Activated CD4-positive, alpha-beta T cell treated with anti-CD3 and anti-CD28 coated beads for 48 hours (primary cell): ENCODE measurements at regions not wholly inside any gene's neighbourhood (a gene's known extent, or its start where the extent isn't known, plus 50 kb on each side); places are given as distances from the start of the nearest gene placed in this dataset.
A peak's percentile ranks its signal among the peaks of the same experiment; 100 is the strongest.

Experiments
- DNase-seq: peaks from one replicate; pipeline ENCODE4 v3.0.0-alpha.2; 2020

GRCh38 chr12:92650228-92650822, 52.5 kb upstream of the PLEKHG7 start:
- DNase-seq, result no peak

DNA sequence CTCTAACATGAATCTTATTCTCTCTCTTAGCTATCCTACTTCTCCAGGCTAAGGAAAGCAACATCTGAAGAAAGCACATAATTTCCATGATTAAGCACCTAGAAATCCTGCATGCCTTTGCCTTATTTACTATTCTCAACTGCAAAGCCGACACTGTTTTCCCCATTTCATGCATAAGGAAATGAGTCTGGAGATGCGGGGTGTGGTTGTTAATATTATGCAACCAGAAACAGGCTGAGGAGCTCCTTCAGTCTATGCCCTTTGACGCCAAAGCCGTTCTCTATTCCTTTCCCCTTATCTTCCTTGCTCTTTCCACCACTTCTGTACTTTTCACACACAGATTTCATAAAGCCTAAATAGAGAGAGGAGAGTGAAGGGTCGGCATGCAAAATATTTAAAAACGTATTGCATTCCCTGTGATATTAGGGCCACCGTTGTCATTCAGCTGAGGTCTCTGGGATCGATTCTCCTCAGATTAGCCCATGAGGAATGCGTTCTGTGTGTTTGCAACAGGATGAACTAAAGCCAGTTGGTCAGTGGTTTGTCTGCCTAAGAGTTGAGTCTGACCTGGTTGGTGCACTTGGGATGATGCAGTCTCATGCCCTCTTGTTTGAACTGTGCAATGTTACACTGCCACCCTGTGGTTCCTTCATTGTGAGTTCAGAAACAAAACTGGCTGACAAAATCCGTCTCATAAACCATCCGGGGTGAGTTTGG, 53.1 kb upstream of the PLEKHG7 start:
- peak; percentile 61 for DNase-seq

- DNase-seq, result no peak
Observed at GRCh38 chr12:92648242-92649031, 54.4 kb upstream of the PLEKHG7 start.

GRCh38 chr12:92641291-92641690, 61.5 kb upstream of the PLEKHG7 start:
- no peak for DNase-seq

- no peak for DNase-seq
Observed at GRCh38 chr12:92640691-92641090, 62.1 kb upstream of the PLEKHG7 start.

DNA sequence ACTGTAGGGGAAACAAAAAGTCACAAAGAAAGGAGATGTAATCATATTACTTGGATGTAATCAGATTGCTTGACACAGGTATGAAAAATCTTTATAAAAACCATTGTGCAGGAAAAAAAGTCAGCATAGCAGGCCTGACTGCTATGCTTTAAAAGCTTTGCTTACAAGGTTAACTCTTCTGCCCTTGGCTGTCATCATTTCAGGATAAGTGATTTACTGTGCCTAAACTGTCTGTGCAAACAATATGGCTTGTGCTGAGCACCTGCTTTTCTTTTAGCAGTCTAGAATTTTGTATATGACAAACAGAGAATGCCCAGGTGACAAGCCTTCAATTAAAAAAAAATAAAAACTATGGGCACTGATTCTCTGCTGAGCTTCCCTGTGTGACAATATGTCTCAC, 63.8 kb upstream of the PLEKHG7 start:
- no peak for DNase-seq

- DNase-seq, result no peak
Observed at GRCh38 chr12:92634730-92635129, 68.1 kb upstream of the PLEKHG7 start.

DNA sequence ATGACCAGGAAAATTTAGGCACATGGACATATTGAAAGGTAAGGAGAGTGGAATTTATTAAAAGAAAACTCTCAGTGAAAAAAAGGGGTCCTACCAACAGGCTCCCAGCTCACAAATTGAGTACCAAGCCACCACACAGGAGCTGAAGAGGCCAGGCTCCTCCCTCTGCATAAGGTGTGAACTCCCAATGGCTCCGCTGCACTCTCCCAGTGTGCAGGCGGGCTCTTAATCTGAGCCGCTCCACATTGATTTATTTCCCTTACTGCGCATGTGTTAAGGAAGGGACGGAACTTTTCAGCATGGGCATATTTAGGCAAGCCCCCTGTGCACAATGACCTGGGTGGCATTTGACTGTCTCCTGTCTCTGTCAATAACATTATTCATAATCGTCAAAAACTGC, 68.6 kb upstream of the PLEKHG7 start:
- DNase-seq, result no peak

- DNase-seq, result no peak
Observed at GRCh38 chr12:92630968-92631367, 71.8 kb upstream of the PLEKHG7 start.

- DNase-seq, result no peak
Observed at GRCh38 chr12:92629349-92630065, 73.3 kb upstream of the PLEKHG7 start.

- no peak for DNase-seq
Observed at GRCh38 chr12:92628476-92628875, 74.3 kb upstream of the PLEKHG7 start.

- DNase-seq, result no peak
Observed at GRCh38 chr12:92627511-92627910, 75.3 kb upstream of the PLEKHG7 start.

DNA sequence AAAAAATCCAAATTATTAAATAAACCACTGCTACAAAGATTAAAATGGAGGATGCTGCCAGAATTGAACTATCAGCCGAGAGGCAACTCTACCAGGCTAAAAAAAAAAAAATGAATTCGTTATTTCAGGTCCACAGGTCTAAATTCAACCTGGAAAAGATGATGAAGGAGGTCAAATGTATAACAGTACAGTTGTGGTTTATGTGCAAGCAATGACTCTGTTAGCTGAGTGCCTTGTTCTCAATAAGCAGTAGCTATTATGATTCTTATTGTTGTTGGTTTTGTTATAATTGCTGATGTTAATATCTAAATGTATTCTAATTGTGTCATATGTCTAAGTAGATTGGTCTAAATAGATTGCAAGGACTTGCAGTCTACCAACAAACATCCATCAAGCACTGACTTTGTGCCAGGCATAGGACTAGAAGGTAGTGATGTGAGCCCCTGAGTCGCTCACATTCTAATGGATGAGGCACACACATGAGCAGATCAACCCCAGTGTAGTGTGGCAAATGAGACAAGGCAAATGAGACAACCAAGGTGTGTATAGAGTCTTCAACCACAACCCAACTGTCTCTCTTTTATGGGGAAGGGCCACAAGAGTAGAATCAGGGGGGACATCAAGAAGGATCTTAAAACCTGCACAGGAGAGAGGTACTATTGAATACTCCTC, 77.0 kb upstream of the PLEKHG7 start:
- DNase-seq, result no peak

DNA sequence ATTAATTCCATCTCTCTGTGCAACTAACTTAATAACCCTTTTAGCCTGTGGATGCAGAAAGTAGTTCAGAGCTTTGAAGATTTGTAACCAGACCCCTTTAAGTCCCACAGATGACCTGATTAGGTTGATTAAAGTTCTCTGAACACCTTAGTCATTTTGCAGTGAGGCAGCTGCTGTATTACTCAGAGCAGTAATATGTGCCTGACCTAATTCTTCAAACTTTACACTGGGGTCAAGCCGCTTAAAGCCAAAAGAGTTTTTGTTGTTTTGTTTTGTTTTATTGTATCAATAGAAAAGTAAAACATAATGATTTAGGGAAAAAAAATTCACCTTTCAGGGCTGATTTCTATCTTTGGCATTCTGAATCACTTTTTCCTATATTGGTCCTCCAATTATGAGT, 78.6 kb upstream of the PLEKHG7 start:
- no peak for DNase-seq

- no peak for DNase-seq
Observed at GRCh38 chr12:92623386-92623785, 79.4 kb upstream of the PLEKHG7 start.

DNA sequence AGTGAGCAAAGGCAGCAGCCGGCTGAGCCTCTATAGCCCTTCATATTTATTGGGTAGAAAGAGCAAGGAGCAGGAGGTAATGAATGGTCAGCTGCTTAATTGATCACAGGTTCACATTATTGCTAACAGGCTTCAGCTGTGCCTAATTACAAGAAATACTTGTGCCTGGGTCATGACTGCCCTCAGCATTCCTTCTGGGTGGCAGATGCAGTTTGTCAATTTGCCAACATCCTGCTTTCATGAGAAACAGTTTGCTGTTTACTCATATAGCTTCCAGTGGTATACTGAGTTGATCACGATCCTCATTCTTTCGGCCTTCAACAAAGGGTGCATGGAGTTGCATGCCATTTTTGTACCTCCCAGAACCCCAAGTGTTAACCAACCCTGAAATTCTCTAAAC, 81.0 kb upstream of the PLEKHG7 start:
- DNase-seq, result no peak

GRCh38 chr12:92621312-92621711, 81.5 kb upstream of the PLEKHG7 start:
- DNase-seq, result no peak

GRCh38 chr12:92619730-92620684, 82.8 kb upstream of the PLEKHG7 start:
- DNase-seq, result no peak

DNA sequence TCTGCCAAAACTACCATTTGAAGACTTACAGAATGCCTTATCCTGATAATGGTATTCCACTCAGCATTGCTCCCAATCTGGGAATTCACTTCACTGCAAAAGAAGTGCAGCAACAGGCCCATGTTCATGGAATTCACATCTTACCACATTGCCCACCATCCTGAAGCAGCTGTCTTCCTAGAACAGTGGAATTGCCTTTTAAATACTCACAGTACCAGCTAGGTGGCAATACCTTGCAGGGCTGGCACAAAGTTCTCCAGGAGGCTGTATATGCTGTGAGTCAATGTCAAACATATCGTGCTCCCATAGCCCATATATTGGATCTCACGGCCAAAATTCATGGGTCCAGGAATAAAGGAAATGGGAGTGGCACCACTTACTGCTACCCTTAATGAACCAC, 83.8 kb upstream of the PLEKHG7 start:
- no peak for DNase-seq

- no peak for DNase-seq
Observed at GRCh38 chr12:92615703-92616102, 87.1 kb upstream of the PLEKHG7 start.

DNA sequence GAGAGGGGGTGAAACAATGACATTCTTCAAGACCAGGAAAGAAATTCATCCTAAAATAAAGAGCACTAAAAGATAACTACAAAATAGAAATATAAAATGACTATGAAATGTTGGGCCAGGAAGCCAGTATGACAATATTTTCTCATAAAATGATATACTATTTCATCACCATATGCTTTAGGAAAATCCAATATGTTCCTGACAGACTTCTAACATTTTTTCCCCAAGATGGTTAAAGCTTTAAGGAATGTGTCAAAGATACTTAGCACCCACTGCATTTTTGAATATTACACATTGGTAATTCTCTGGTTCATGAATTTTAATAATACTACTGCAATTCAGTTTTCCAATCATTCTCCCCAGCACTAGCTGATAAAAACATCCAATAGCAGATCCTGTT, 87.7 kb upstream of the PLEKHG7 start:
- no peak for DNase-seq

GRCh38 chr12:92614502-92614901, 88.3 kb upstream of the PLEKHG7 start:
- no peak for DNase-seq
